Smooth muscle cell (in vitro differentiated cells): ENCODE measurements at regions not wholly inside any gene's neighbourhood (a gene's known extent, or its start where the extent isn't known, plus 50 kb on each side); places are given as distances from the start of the nearest gene placed in this dataset.
"Not testable (repeated sequence)": the region's sequence is repeated elsewhere in the genome, so short reads cannot be mapped to it uniquely, and the experiment has no call there.

ENCODE experiments used
- DNase-seq: peaks from one replicate; lab custom pipeline; 2025; ENCODE audit not compliant: unreplicated experiment; lab: John Stamatoyannopoulos, UW
- H2AFZ ChIP-seq: fragments of 200-600 bp; sonication (generic); 2 replicates; pipeline ENCODE4 v1.6.0; 2016; ENCODE audit warnings: antibody characterized with exemption, low read depth, mild to moderate bottlenecking
- H3F3A ChIP-seq: fragments of 200-600 bp; sonication (generic); 2 replicates; pipeline ENCODE4 v1.6.0; 2017; ENCODE audit warnings: antibody characterized with exemption, low read depth
- H3K27ac ChIP-seq: fragments of 200-600 bp; sonication (generic); 2 replicates; pipeline ENCODE4 v1.5.1; 2016; ENCODE audit warnings: low read depth, mild to moderate bottlenecking
- H3K27me3 ChIP-seq: fragments of 200-600 bp; sonication (generic); 2 replicates; pipeline ENCODE4 v1.6.1; 2016; ENCODE audit warnings: low read depth, mild to moderate bottlenecking
- H3K36me3 ChIP-seq: fragments of 200-600 bp; sonication (generic); 2 replicates; pipeline ENCODE4 v1.5.1; 2016; ENCODE audit warnings: low read depth
- H3K4me1 ChIP-seq: fragments of 200-600 bp; sonication (generic); 2 replicates; pipeline ENCODE4 v1.5.1; 2016; ENCODE audit warnings: low read depth
- H3K4me2 ChIP-seq: fragments of 200-600 bp; sonication (generic); 2 replicates; pipeline ENCODE4 v1.6.0; 2016; ENCODE audit warnings: mild to moderate bottlenecking
- H3K4me3 ChIP-seq: fragments of 200-600 bp; sonication (generic); 2 replicates; pipeline ENCODE4 v1.5.1; 2016; ENCODE audit warnings: mild to moderate bottlenecking
- H3K79me2 ChIP-seq: fragments of 200-600 bp; sonication (generic); 2 replicates; pipeline ENCODE4 v1.6.0; 2016; ENCODE audit warnings: low read depth, mild to moderate bottlenecking
- H3K9ac ChIP-seq: fragments of 200-600 bp; sonication (generic); 2 replicates; pipeline ENCODE4 v1.6.0; 2016; ENCODE audit warnings: low read depth
- H3K9me3 ChIP-seq: fragments of 200-600 bp; sonication (generic); replicated peaks from 2 replicates; pipeline ENCODE4 v1.5.1; 2016; ENCODE audit warnings: low read depth
- H4K20me1 ChIP-seq: fragments of 200-600 bp; sonication (generic); 2 replicates; pipeline ENCODE4 v1.6.0; 2016; ENCODE audit warnings: low read depth
- CTCF ChIP-seq: fragments of 200-600 bp; sonication (generic); IDR thresholded peaks from 2 replicates; pipeline ENCODE4 v1.5.1; 2017; ENCODE audit warnings: borderline replicate concordance, mild to moderate bottlenecking, antibody characterized with exemption; ENCODE audit not compliant: insufficient read depth, poor library complexity, severe bottlenecking
- WGBS: methylation state at CpG from one replicate; pipeline ENCODE4 v1.1.7; 2016; ENCODE audit warnings: low lambda C conversion rate; 5-methylcytosine and 5-hydroxymethylcytosine counted together

GRCh38 chr19:28578208-28578607 is 634.7 kb downstream of the UQCRFS1 start:
- 90% methylated on average over 8 of the region's 8 CpGs for WGBS
- Histone ChIP-seq H3K36me3 (no peaks in the 10 kb centered on the region), H3K9ac (no peak overlapping the region), H3K4me1 (no peaks in the 10 kb centered on the region), H3K4me2 (no peak overlapping the region), H3K79me2 (no peaks in the 10 kb centered on the region), H3K27ac (no peak overlapping the region), H3F3A (no peaks in the 10 kb centered on the region), H4K20me1 (no peaks in the 10 kb centered on the region), H3K4me3 (no peak overlapping the region), H3K27me3 (no peaks in the 10 kb centered on the region), H3K9me3 (no peaks in the 10 kb centered on the region), H2AFZ (no peak overlapping the region)
- TF ChIP-seq CTCF, result no peak
- no peak for DNase-seq

- H3F3A ChIP-seq, result no peaks in the 10 kb centered on the region
- no peak overlapping the region for H3K9ac ChIP-seq
- no peaks in the 10 kb centered on the region for H4K20me1 ChIP-seq
- TF ChIP-seq CTCF, result no peak
- H3K36me3 ChIP-seq, result no peaks in the 10 kb centered on the region
- no peaks in the 10 kb centered on the region for H3K27me3 ChIP-seq
- H3K27ac ChIP-seq, result no peak overlapping the region
- no peak for DNase-seq
- 86% methylated on average over 6 of the region's 6 CpGs for WGBS
- H2AFZ ChIP-seq, result no peak overlapping the region
- no peaks in the 10 kb centered on the region for H3K79me2 ChIP-seq
- H3K4me1 ChIP-seq, result no peaks in the 10 kb centered on the region
- no peak overlapping the region for H3K4me3 ChIP-seq
- no peak overlapping the region for H3K4me2 ChIP-seq
- no peaks in the 10 kb centered on the region for H3K9me3 ChIP-seq
These were observed 635.3 kb downstream of the UQCRFS1 start for GRCh38 chr19:28577666-28578065.

- no peak for DNase-seq
- no peak for TF ChIP-seq CTCF
- Histone ChIP-seq H3K4me3 (no peak overlapping the region), H3K4me1 (no peaks in the 10 kb centered on the region), H3K27me3 (no peaks in the 10 kb centered on the region), H3K9ac (no peak overlapping the region), H3K4me2 (no peak overlapping the region), H3K36me3 (no peaks in the 10 kb centered on the region), H3K9me3 (no peaks in the 10 kb centered on the region), H3K27ac (no peak overlapping the region), H3K79me2 (no peaks in the 10 kb centered on the region), H3F3A (no peaks in the 10 kb centered on the region), H4K20me1 (no peaks in the 10 kb centered on the region), H2AFZ (no peak overlapping the region)
- 63% methylated on average over 2 of the region's 2 CpGs for WGBS
These were observed 635.7 kb downstream of the UQCRFS1 start for GRCh38 chr19:28577233-28577632.

GRCh38 chr19:28575816-28576215 is 637.1 kb downstream of the UQCRFS1 start:
- no peaks in the 10 kb centered on the region for H3K79me2 ChIP-seq
- H3K4me3 ChIP-seq, result no peak overlapping the region
- H3F3A ChIP-seq, result no peaks in the 10 kb centered on the region
- no peaks in the 10 kb centered on the region for H3K36me3 ChIP-seq
- H3K27me3 ChIP-seq, result no peaks in the 10 kb centered on the region
- no peak overlapping the region for H2AFZ ChIP-seq
- H3K27ac ChIP-seq, result no peak overlapping the region
- DNase-seq, result no peak
- no peak overlapping the region for H3K9ac ChIP-seq
- H3K9me3 ChIP-seq, result no peaks in the 10 kb centered on the region
- no peaks in the 10 kb centered on the region for H4K20me1 ChIP-seq
- no peak overlapping the region for H3K4me2 ChIP-seq
- no peaks in the 10 kb centered on the region for H3K4me1 ChIP-seq
- TF ChIP-seq CTCF, result no peak

GRCh38 chr19:28575312-28575711 is 637.6 kb downstream of the UQCRFS1 start:
- H3K79me2 ChIP-seq, H3K27ac ChIP-seq, H3K36me3 ChIP-seq, H3K9ac ChIP-seq, H4K20me1 ChIP-seq, H2AFZ ChIP-seq, H3F3A ChIP-seq, H3K27me3 ChIP-seq, H3K4me2 ChIP-seq, H3K9me3 ChIP-seq, H3K4me3 ChIP-seq, H3K4me1 ChIP-seq, DNase-seq: not testable (repeated sequence)
